GM12878 (cell line): ENCODE measurements at regions not wholly inside any gene's neighbourhood (a gene's known extent, or its start where the extent isn't known, plus 50 kb on each side); places are given as distances from the start of the nearest gene placed in this dataset.
A peak's percentile ranks its signal among the peaks of the same experiment; 100 is the strongest.

Experiments used
- ATAC-seq: fragments of 200-7000 bp; cut with Tn5 transposase; 3 replicates; pipeline ENCODE4 v1.9.1; 2020; ENCODE audit warnings: mild to moderate bottlenecking, moderate library complexity
- BruUV-seq: library from RNA; stranded (reverse); fragments of 400-500 nt; replicated peaks from 2 replicates; lab custom pipeline; 2021; lab: Mats Ljungman, UMichigan
- CTCF ChIA-PET: fragments of 300-600 bp; sonication (Branson Sonifier 250); formaldehyde crosslinking; extraction: SDS; loops from one replicate; lab custom pipeline; 2021; ENCODE audit warnings: inconsistent platforms; lab: Yijun Ruan, JAX
- POLR2A ChIA-PET: fragments of 350-600 bp; formaldehyde crosslinking; extraction: SDS; loops from one replicate; lab custom pipeline; 2021; ENCODE audit warnings: inconsistent platforms; lab: Charles Lee
- RAD21 ChIA-PET: fragments of 300-600 bp; sonication (Branson Sonifier 250); formaldehyde crosslinking; loops from one replicate; lab custom pipeline; 2023; ENCODE audit warnings: antibody characterized with exemption; ENCODE audit not compliant: unreplicated experiment; lab: Charles Lee
- SMC1A ChIA-PET: fragments of 300-600 bp; sonication (Branson Sonifier 250); formaldehyde crosslinking; loops from one replicate; lab custom pipeline; 2023; ENCODE audit not compliant: unreplicated experiment, uncharacterized antibody; lab: Charles Lee
- DNase-seq: peaks from one replicate; pipeline ENCODE4 v3.0.0-alpha.2; 2011; ENCODE audit warnings: low read depth, low spot score
- FAIRE-seq: peaks from 3 replicates; lab custom pipeline; 2011; peaks lifted over from hg19 to GRCh38; lab: Jason Lieb, UNC
- H2AFZ ChIP-seq: 2 replicates; pipeline ENCODE4 v1.6.0; 2011; ENCODE audit warnings: low read depth, low read length, control low read depth; ENCODE audit not compliant: control insufficient read depth
- H3K27ac ChIP-seq: 2 replicates; pipeline ENCODE4 v1.5.1; 2011; ENCODE audit warnings: control low read depth; ENCODE audit not compliant: control insufficient read depth, insufficient read depth
- H3K27me3 ChIP-seq, 2 experiments: replicated peaks in 1 of 2; 2 replicates each; pipeline versions ENCODE4 v1.6.0 to v1.6.1; 2011; ENCODE audit warnings: low read length in 1 of 2; ENCODE audit not compliant: control insufficient read depth in 2 of 2, insufficient read depth in 2 of 2
- H3K36me3 ChIP-seq, 2 experiments: 2 replicates each; pipeline ENCODE4 v1.5.1; 2011; ENCODE audit warnings: low read length in 1 of 2; ENCODE audit not compliant: control insufficient read depth in 2 of 2, insufficient read depth in 2 of 2
- H3K4me1 ChIP-seq: 2 replicates; pipeline ENCODE4 v1.6.1; 2011; ENCODE audit warnings: mild to moderate bottlenecking, low read length, moderate library complexity, mixed read lengths; ENCODE audit not compliant: control insufficient read depth, insufficient read depth
- H3K4me2 ChIP-seq: 2 replicates; pipeline ENCODE4 v1.6.0; 2011; ENCODE audit warnings: control low read depth; ENCODE audit not compliant: control insufficient read depth, insufficient read depth
- H3K4me3 ChIP-seq: fragments of 200-600 bp; sonication (generic); 2 replicates; pipeline ENCODE4 v1.5.1; 2016
- H3K79me2 ChIP-seq: 2 replicates; pipeline ENCODE4 v1.6.0; 2011; ENCODE audit warnings: low read length; ENCODE audit not compliant: control insufficient read depth, insufficient read depth
- H3K9ac ChIP-seq: 2 replicates; pipeline ENCODE4 v1.8.0; 2011; ENCODE audit warnings: low read length, control low read depth, mixed read lengths; ENCODE audit not compliant: control insufficient read depth, insufficient read depth
- H3K9me3 ChIP-seq: replicated peaks from 3 replicates; pipeline ENCODE4 v1.5.1; 2011; ENCODE audit warnings: mild to moderate bottlenecking, low read length; ENCODE audit not compliant: control insufficient read depth, insufficient read depth
- H4K20me1 ChIP-seq: 2 replicates; pipeline ENCODE4 v1.6.0; 2011; ENCODE audit not compliant: control insufficient read depth, insufficient read depth
- CEBPB ChIP-seq, 2 experiments: fragments of 150-350 bp in 1 of 2; IDR thresholded peaks; 2 replicates each; pipeline ENCODE4 v1.6.1; 2012 to 2014; ENCODE audit warnings: low read depth in 2 of 2, low read length in 2 of 2, borderline replicate concordance in 1 of 2, inconsistent platforms in 1 of 2
- JUND ChIP-seq: IDR thresholded peaks from 2 replicates; pipeline ENCODE4 v1.6.1; 2012; ENCODE audit warnings: low read depth, mild to moderate bottlenecking, low read length, improper control_type of control experiment, moderate library complexity
- PAX8 ChIP-seq: fragments of 450-650 bp; IDR thresholded peaks from 2 replicates; pipeline ENCODE4 v1.6.1; 2017; ENCODE audit warnings: mild to moderate bottlenecking, moderate library complexity
- PML ChIP-seq: IDR thresholded peaks from 2 replicates; pipeline ENCODE4 v1.6.1; 2012; ENCODE audit warnings: low read length, inconsistent platforms
- SUZ12 ChIP-seq: fragments of 200-600 bp; sonication (generic); IDR thresholded peaks from one replicate; pipeline ENCODE4 v1.6.1; 2018; ENCODE audit warnings: antibody characterized with exemption, mild to moderate bottlenecking; ENCODE audit not compliant: unreplicated experiment
- TCF7 ChIP-seq: IDR thresholded peaks from 2 replicates; pipeline ENCODE4 v1.6.1; 2014; ENCODE audit warnings: antibody characterized with exemption, borderline replicate concordance
- WGBS: methylation state at CpG from one replicate; pipeline ENCODE4 v1.1.6; 2016; ENCODE audit warnings: low lambda C conversion rate; ENCODE audit not compliant: insufficient replicate concordance, insufficient coverage; ENCODE audit errors: missing lambda C conversion rate; 5-methylcytosine and 5-hydroxymethylcytosine counted together
- in situ Hi-C: fragments of 300-500 bp; cut with MboI; formaldehyde crosslinking; loops from 9 replicates; pipeline ENCODE4 v1.14.3; 2018; ENCODE audit warnings: mixed read lengths
- intact Hi-C: fragments of 100-400 bp; cut with micrococcal nuclease; formaldehyde crosslinking; loops from one replicate; pipeline ENCODE4 v1.14.2; 2022; ENCODE audit not compliant: unreplicated experiment

DNA sequence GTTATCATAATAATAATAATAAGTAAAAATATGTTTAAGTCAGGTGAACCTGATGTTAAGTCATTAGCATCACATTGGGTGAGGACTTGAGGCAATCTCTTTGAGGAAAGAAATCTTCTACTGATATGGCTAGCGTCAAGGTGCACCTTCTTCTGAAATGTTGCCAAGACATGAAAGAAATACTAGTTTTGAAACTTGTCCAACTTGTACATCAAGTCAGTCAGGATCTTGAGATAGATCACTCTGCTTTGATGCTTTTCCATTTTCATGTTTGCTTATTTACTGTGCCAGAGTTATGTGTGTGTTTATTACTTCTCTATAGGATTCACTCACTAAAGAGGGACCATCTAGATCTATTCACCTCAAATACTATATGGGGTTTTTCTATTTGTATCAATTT, 90.0 kb upstream of the USP15 start (continued):
- TF ChIP-seq TCF7 (no peak), PAX8 (no peak), PML (no peak), JUND (no peak)

DNA sequence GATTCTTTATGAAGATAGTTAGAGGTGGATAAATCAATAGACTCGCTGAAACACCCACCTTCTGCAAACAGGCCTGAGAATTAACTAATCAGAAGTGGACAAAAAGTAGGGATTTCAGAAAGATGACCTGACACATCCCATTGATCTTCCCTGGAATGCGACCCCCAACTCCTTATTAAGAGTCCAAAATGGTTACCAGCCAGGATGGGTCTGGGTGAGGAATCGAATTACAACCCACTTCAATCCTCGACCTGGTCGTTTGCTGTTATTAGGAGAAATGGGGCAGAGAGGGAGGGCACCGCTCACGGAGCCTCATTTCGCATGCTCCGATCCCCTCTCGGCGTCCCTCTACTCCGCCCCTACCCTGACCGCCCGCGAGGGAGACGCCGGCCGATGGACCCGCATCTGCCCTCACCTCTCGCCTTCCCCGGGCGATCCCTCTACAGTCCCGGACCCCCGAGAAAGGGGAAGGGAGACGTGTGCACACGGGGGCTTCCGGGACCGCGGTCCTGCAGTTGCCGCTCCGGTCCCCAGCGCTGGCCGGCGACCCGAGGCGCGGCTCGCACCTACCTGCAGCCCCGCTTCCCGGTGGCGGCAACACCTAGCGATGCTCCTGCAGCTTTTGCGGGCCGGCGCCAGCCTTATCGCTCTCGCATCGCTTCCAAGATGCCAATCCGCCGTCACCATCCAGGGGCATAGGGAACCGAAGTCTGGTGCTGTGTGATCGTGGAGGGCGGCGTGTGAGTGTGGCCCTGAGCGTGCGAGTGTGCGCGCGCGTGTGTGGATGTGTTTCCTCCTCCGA, 69.3 kb upstream of the USP15 start:
- Histone ChIP-seq H3K9ac (no peak overlapping the region), H3K9me3 (no peaks in the 10 kb centered on the region), H4K20me1 (no peaks in the 10 kb centered on the region), H3K79me2 (no peaks in the 10 kb centered on the region), H3K4me1 (peaks cover 3% of the 10 kb centered on the region; the same call in 1 of the 2 replicates), H3K4me3 (no peak overlapping the region), H3K27ac (no peak overlapping the region), H3K4me2 (no peak overlapping the region), H3K27me3 (peaks cover 15 to 21% of the 10 kb centered on the region in 2 experiments), H3K36me3 (no peaks in the 10 kb centered on the region), H2AFZ (no peak overlapping the region)
- ChIA-PET CTCF (no interaction called here), RAD21 (no interaction called here), SMC1A (no interaction called here), POLR2A (no interaction called here)
- intact Hi-C loops: no loop called here
- in situ Hi-C loops: no loop called here
- BruUV-seq: no TSS peak
- DNase-seq (no peak), ATAC-seq (no peak; the same call in 2 of the 3 replicates), FAIRE-seq (no peak)
- TF ChIP-seq CEBPB (IDR thresholded peaks at IDR 0.05; ENCODE audit: borderline replicate concordance in 1 of 2, low read depth in 2 of 2, low read length in 2 of 2) (no peak), SUZ12 (peak; percentile 83)
- 12% methylated on average over 42 of the region's 61 CpGs for WGBS
